Mesothelial cell of epicardium (in vitro differentiated cells): ENCODE measurements at regions not wholly inside any gene's neighbourhood (a gene's known extent, or its start where the extent isn't known, plus 50 kb on each side); places are given as distances from the start of the nearest gene placed in this dataset.
A peak's percentile ranks its signal among the peaks of the same experiment; 100 is the strongest.

Experiments used
- DNase-seq, 2 experiments: peaks; one replicate each; pipeline ENCODE4 v3.0.0; 2021; ENCODE audit warnings: low spot score in 2 of 2; ENCODE audit not compliant: unreplicated experiment in 2 of 2
- H3K27ac Mint-ChIP-seq: 2 replicates; pipeline ENCODE4 v1.8.0; 2021; ENCODE audit warnings: mixed read lengths
- H3K27me3 Mint-ChIP-seq: 2 replicates; pipeline ENCODE4 v1.8.0; 2021; ENCODE audit warnings: low read depth, mixed read lengths
- H3K36me3 Mint-ChIP-seq: 2 replicates; pipeline ENCODE4 v1.8.0; 2021; ENCODE audit warnings: mixed read lengths
- H3K4me1 Mint-ChIP-seq: 2 replicates; pipeline ENCODE4 v1.8.0; 2021; ENCODE audit warnings: mixed read lengths
- H3K4me3 Mint-ChIP-seq: 2 replicates; pipeline ENCODE4 v1.8.0; 2021; ENCODE audit warnings: mild to moderate bottlenecking, moderate library complexity, mixed read lengths
- H3K9me3 Mint-ChIP-seq: 2 replicates; pipeline ENCODE4 v1.8.0; 2021; ENCODE audit warnings: mixed read lengths
- CTCF ChIP-seq: fragments of 200-600 bp; sonication (generic); IDR thresholded peaks from one replicate; pipeline ENCODE4 v1.5.0; 2021; ENCODE audit warnings: antibody characterized with exemption; ENCODE audit not compliant: unreplicated experiment

- Mint-ChIP-seq H3K27ac (no peak overlapping the region), H3K4me1 (no peaks in the 10 kb centered on the region)
Observed at GRCh38 chr2:121919803-121920202, 164.4 kb downstream of the TSN start.

GRCh38 chr2:121925466-121925865, 170.0 kb downstream of the TSN start:
- H3K27ac Mint-ChIP-seq = no peak overlapping the region
- peaks cover 43% of the 10 kb centered on the region for H3K27me3 Mint-ChIP-seq
- H3K4me1 Mint-ChIP-seq = no peaks in the 10 kb centered on the region
- TF ChIP-seq CTCF = no peak
- H3K4me3 Mint-ChIP-seq = no peak overlapping the region
- H3K36me3 Mint-ChIP-seq = no peaks in the 10 kb centered on the region
- peaks cover 12% of the 10 kb centered on the region for H3K9me3 Mint-ChIP-seq
- no peak for DNase-seq

More at GRCh38 chr2:121919803-121920202, 164.4 kb downstream of the TSN start:
- peaks cover 12% of the 10 kb centered on the region for H3K9me3 Mint-ChIP-seq
- no peak overlapping the region for H3K4me3 Mint-ChIP-seq
- no peaks in the 10 kb centered on the region for H3K36me3 Mint-ChIP-seq
- TF ChIP-seq CTCF = no peak
- peaks cover 35% of the 10 kb centered on the region for H3K27me3 Mint-ChIP-seq
- DNase-seq = no peak

- H3K27me3 Mint-ChIP-seq = peaks cover 53% of the 10 kb centered on the region
- H3K9me3 Mint-ChIP-seq = no peaks in the 10 kb centered on the region
- no peak overlapping the region for H3K4me3 Mint-ChIP-seq
- DNase-seq = no peak
- H3K36me3 Mint-ChIP-seq = no peaks in the 10 kb centered on the region
- no peak overlapping the region for H3K27ac Mint-ChIP-seq
- peaks cover 10% of the 10 kb centered on the region for H3K4me1 Mint-ChIP-seq
- TF ChIP-seq CTCF = no peak
Observed at GRCh38 chr2:121943285-121943684, 187.8 kb downstream of the TSN start.

GRCh38 chr2:121944072-121944831, 188.8 kb downstream of the TSN start:
- H3K4me3 Mint-ChIP-seq = no peak overlapping the region
- peaks cover 10% of the 10 kb centered on the region for H3K4me1 Mint-ChIP-seq
- no peak for DNase-seq
- peak overlapping the region; percentile 5 for H3K27ac Mint-ChIP-seq
- peaks cover 52% of the 10 kb centered on the region for H3K27me3 Mint-ChIP-seq
- H3K36me3 Mint-ChIP-seq = no peaks in the 10 kb centered on the region
- TF ChIP-seq CTCF = no peak
- H3K9me3 Mint-ChIP-seq = no peaks in the 10 kb centered on the region

- Mint-ChIP-seq H3K27me3 (peaks cover 58% of the 10 kb centered on the region), H3K4me1 (peaks cover 10% of the 10 kb centered on the region), H3K27ac (no peak overlapping the region), H3K4me3 (no peak overlapping the region), H3K36me3 (no peaks in the 10 kb centered on the region), H3K9me3 (no peaks in the 10 kb centered on the region)
- no peak for DNase-seq
- TF ChIP-seq CTCF = no peak
Observed at GRCh38 chr2:121947674-121948073, 192.2 kb downstream of the TSN start.
